Renal cortex interstitium (tissue), 11 donors: ENCODE measurements at regions not wholly inside any gene's neighbourhood (a gene's known extent, or its start where the extent isn't known, plus 50 kb on each side); places are given as distances from the start of the nearest gene placed in this dataset.

Experiments used
- DNase-seq, 11 donors: peaks; one replicate each; pipeline ENCODE4 v3.0.0-alpha.2; 2013; ENCODE audit warnings: low read depth in 9 of 11, low spot score in 4 of 11; ENCODE audit errors: extremely low read depth in 1 of 11

DNA sequence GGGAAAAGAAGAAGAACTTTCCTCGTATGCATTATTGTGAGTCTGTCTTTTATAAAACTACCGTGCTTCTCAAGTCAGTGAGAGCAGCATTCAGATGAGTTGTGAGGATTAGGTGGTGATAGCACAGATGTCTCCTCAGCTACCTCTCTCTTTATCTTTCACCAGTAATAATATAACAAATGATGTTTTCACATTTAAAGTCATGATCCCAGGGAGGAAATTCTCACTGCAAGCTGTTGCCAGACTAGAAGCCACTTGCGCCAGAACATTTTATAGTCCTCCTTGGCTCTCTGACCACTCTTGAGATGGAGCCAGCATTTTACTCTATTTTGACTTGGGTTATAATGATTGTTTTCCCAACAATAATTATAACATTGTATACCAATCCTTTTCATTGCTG is 443.1 kb downstream of the AEBP2 start:
- no peak for DNase-seq

DNA sequence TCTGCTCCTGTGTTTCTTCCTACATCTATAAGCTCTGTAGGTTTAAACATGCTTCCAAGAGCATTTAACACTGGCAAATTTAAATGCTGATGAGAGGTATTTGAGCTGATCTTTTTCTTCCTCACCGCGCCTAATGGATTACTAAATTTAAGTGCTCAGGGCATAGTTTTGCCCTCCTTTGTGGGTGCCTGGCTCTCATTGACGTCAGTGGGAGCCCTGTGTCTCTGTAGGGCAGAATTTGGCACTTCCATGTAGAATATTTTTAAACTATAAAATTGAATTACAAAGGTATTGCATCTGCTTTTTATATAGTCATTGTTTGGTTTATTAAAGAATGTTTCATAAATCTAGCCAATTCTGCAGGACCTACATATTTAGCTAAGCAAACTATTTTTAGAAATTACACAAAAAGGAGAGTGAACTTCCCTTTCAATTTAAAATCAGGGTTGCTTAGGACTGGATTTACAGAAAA is 444.8 kb downstream of the AEBP2 start:
- no peak for DNase-seq

- no peak for DNase-seq
Observed at GRCh38 chr12:19885093-19885812, 446.0 kb downstream of the AEBP2 start.

DNA sequence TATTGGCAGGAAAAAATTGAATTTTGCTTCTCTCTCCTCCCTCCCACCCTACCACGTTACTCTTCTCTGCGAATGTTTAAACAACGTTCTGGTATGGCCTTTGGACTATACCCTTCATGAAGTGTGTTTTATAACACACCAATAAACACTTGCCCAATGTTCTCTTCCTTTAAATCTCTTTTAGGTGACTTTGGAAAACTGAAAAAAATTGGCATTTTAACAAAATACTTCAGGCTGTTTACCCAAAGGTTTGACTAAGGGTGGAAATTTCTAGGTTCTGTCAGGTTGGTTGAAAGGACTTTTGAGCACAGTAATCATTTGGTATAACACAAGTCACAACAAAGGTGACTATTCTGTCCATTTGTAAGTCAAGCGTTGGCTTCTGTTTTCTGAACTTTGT is 446.8 kb downstream of the AEBP2 start:
- no peak for DNase-seq

- DNase-seq = peak in 1 of 11 donors; percentile 21
Observed at GRCh38 chr12:19886639-19887064, 447.4 kb downstream of the AEBP2 start.

DNA sequence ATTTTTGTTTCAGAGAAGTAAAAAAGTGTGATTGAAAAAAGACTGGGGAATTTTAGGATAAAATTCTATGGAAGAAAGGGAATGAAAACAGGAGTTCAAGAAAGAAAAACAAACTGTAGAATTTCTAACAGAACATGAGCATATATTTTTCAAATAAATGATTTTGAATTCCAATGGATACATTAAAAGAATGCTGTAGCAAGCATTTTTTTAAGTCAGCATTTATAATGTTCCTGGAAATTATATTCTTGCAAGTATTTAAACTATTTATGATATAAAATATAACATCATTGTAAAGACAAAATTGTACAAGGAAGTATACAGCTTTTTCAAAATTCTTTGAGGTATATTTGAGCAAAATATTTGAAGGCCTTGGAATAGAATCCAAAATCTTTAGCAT is 450.7 kb downstream of the AEBP2 start:
- DNase-seq = no peak

- DNase-seq = no peak
Observed at GRCh38 chr12:19891936-19892591, 452.8 kb downstream of the AEBP2 start.

- no peak for DNase-seq
Observed at GRCh38 chr12:19893514-19893913, 454.2 kb downstream of the AEBP2 start.

DNA sequence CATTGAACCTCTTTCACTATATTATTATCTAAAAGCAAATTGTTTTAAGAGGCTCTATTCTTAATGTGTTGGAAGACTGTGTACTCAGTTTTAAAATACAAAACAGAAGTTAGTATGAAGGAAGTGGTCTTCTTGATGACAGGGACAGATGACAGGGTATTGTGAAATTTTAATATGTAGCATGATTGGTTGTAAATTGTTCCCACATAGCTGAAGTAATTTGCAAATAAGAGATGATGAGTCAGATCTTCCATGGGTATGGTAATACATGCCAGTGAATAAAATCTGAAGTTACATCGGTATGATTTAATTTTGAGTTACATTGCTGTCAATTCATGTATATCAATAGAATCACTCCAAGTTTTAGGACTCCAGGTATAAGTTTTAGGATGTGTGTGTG is 454.8 kb downstream of the AEBP2 start:
- no peak for DNase-seq

GRCh38 chr12:19894803-19895202 is 455.5 kb downstream of the AEBP2 start:
- no peak for DNase-seq

DNA sequence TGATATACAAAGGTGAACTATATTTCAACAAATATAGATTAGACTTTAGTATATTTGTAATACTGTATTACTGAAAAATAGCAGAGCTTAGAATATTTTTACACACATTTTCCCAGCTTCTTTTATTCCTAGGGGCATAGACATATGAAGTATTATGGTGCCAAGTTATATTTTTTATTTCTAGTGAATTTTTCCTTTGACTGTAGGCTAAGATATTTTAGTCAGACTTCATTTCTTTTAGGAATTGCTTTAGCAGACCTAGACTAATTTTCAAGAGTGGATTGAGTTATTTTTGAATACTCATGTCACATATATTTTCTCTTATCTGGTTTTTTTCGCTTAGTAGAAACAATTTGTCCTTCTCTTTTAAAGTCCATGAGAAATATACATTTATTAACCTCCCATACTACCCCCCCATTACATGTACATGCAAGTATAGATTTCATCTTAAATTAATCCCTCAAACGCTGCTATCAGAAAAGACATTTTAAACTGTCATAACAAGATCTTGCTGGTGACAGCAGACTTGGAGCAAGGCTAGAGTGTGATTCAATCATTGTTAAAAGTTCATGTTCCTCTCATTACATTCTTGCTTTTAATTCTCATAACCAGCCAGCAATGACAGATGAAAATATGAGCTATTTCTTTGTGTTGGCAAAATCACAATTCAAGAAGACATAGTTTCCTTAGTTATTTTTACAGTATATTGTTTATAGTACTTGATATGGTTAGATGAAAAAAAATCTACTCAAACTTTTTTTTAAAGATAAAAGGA is 456.1 kb downstream of the AEBP2 start:
- DNase-seq = no peak

DNA sequence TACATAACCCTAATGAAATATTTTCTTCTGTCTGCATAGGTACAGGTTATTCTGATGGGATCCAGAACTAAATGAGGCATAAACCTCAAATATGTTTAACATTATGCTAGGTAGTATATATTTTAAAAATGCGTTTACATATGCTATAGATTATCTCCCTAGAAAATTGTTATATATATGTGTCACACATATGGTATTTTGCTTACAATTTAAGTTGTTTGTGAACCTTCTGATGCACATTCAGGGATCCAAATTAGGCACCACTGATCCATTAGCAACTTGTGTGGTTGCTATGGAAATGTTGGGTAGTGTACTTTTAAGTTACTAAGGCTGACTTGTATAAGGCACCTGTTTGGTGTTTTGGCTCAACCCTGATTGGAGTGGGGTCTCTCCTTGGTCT is 456.7 kb downstream of the AEBP2 start:
- DNase-seq = no peak

- DNase-seq = no peak
Observed at GRCh38 chr12:19896534-19896933, 457.2 kb downstream of the AEBP2 start.

- no peak for DNase-seq
Observed at GRCh38 chr12:19897900-19898408, 458.7 kb downstream of the AEBP2 start.

- no peak for DNase-seq
Observed at GRCh38 chr12:19901841-19902240, 462.5 kb downstream of the AEBP2 start.

DNA sequence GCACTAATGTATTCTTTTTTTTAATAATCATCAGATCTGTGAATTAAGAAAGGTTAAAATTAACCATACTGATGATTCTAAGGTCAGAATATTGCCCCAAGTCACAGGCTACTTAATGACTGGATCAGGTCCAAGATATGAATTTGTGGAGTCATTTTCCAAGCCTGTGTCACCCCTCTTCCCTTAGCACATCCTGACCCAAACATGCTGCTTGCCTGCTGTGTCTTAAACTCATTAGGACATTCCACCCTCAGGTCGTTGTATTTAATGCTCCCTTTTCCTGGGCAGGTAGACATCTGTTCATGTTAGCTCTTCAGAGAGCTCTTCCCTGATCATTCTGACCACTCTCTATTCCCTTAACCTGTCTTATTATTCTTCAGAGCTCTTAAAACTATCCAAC is 463.5 kb upstream of the PDE3A start:
- DNase-seq = no peak

DNA sequence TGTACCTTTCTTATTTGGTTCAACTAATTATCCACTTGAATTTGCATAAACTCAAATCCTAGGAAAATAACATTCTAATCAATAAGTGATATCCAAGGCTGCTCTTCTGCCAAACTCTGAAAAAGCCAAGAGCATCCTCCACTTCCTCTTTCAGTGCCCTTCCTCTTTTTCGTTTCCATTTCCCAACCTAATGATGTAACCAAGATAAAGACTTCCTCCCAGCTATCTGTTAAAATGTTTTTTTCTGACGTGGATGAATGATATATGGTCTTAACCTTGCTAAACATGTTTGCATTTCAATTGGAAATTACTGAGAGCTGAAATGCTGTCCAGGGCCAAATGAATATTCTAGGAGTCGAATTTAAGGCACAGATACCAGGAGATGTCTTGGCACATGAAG is 459.5 kb upstream of the PDE3A start:
- DNase-seq = no peak

DNA sequence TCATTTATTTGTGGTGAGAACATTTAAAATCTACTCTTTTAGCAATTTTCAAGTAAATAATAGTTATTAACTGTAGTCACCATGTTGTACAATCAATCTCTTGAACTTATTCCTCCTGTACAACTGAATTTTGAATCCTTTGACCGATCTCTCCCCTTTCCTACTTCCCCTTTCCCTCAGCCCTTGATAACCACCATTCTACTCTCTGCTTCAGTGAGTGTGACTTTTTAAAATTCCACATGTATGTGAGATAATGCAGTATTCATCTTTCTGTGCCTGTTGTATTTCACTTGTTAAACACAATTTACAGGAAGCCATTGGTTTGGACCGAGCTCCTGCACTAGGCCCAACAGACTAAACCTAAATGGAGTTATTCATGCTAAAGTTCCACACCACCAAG is 458.9 kb upstream of the PDE3A start:
- DNase-seq = no peak

DNA sequence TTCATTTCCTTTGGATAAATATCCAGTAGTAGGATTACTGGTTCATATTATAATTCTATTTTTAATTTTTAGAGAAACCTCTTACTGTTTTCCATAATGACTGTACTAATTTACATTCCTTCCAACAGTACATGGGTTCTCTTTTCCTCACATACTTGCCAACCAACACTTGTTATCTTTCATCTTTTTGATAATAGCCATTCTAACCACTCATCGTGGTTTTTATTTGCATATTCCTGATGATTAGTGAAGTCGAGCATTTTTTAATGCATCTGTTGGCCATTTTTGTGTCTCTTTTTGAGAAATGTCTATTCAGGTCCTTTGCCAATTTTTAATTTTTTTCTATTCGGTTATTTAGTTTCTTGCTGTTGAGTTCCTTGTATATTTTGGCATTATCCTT is 457.7 kb upstream of the PDE3A start:
- no peak for DNase-seq

DNA sequence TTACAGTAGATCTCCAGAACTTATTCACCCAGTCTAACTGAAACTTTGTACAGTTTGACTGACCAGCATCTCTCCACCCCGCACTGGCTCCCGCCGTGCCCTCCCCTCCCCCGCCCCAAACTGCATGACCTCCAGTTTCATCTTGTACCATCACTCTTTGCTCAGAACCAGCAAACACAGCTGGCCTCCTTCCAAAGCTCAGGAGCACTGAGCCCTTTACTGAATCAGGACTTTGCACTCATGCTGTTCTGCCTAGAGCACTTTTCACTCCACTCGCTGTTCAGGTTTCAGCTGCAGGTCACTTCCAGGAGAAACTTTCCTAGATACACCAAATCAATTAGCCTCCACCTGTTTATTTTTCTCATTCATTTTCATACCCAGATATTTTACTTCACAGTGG is 455.3 kb upstream of the PDE3A start:
- peak in 1 of 11 donors; percentile 41 for DNase-seq
